ENCODE measurements at regions not wholly inside any gene's neighbourhood (a gene's known extent, or its start where the extent isn't known, plus 50 kb on each side); places are given as distances from the start of the nearest gene placed in this dataset.

- 0 out of 2 replicates have a peak, but pooled peaks have one; percentile 11 for TF ChIP-seq ARID5B (CRISPR knock-in tag; IDR thresholded peaks at IDR 0.05)
- TF ChIP-seq ZNF431 (CRISPR knock-in tag; IDR thresholded peaks at IDR 0.05; ENCODE audit: borderline replicate concordance, low read depth) = no peak
- no peak for TF ChIP-seq CSRNP2 (CRISPR knock-in tag; conservative IDR thresholded peaks at IDR 0.05; ENCODE audit: low read depth)
- TF ChIP-seq NFIC (IDR thresholded peaks at IDR 0.05; ENCODE audit: low read length) = 0 out of 2 replicates have a peak, but pooled peaks have one; percentile 4
- peak; percentile 78 for TF ChIP-seq RARA (CRISPR knock-in tag; IDR thresholded peaks at IDR 0.05)
Observed at GRCh38 chr1:19007491-19008441, 51.3 kb upstream of the IFFO2 start (continued).

Measured in HepG2 (cell line).